Activated CD4-positive, alpha-beta T cell treated with anti-CD3 and anti-CD28 coated beads for 1 hour (primary cell): ENCODE measurements at regions not wholly inside any gene's neighbourhood (a gene's known extent, or its start where the extent isn't known, plus 50 kb on each side); places are given as distances from the start of the nearest gene placed in this dataset.

Source experiments
- DNase-seq: peaks from one replicate; pipeline ENCODE4 v3.0.0-alpha.2; 2020

DNA sequence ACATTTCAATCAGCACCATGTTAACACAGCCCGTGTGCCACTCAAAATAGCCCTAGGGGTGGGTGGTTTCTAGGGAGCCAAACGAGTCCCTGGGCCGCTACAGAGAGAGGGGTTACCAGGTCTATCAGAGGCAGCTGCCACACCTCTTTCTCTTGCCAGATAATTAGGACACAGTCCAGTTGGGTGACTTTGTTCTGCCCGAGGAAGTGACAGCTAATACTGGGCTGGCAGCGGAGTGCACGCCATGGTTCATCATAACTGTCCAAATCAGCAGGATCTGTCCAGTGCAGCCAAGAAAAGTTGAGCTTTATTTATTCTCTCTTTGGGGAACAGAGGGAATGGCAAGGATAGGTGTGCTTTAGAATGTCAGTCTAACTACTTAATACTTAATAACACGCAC, 583.8 kb downstream of the BRINP1 start:
- no peak for DNase-seq

DNA sequence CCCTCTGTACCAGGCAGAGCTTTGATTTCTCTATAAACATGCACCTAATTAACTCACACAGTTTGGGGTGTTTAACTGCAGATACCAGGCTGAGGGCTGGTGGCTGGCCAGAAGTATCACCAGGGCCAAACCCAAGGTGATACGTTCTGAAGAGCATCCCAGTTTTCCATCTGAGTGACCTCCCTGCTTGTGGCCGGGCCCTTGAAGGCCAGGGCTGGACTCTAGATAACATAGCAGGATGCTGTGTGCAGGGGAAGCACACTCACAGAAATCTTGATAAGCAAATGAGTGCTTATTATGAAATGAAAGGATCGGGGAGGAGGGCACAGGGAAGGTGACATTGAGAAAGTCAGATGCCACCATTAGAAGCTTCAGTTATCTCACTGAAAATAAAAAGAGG, 582.4 kb downstream of the BRINP1 start:
- no peak for DNase-seq

- DNase-seq: no peak
Measured at GRCh38 chr9:118809160-118809625, 560.0 kb downstream of the BRINP1 start.

DNA sequence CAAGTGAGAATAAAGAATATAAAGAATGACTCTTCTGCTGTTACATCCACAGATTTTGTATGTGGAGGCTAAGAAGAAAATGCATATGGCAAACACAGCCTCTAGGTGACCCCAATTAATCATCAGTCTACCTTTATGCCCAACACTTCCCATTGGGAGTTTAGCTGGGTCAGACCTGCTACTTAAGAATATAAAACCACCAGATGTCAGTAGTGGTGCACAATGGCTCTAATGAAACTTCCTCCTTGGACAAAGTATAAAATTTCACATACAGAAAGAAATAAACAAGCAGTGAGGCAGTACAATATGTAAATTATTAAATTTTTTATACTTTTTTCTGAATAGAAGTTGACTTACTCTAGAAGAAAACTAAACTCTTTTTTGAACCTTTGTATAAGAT, 539.9 kb downstream of the BRINP1 start:
- no peak for DNase-seq

DNA sequence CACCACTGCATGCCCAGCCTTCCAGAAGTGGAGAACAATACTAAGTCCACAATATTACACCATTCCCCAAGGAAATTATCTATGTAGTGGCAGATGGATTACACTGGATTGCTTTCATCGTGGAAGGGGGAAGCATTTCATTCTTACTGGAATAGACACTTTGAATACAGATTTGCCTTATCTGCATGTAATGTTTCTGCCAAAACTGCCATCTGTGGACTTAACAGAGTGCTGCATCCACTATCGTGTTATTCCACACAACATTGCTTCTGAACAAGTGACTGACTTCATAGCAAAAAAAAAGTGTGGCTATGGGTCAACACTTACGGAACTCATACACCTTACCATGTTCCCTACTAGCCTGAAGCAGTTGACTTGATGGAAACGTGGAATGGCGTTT, 536.9 kb downstream of the BRINP1 start:
- DNase-seq: no peak

DNA sequence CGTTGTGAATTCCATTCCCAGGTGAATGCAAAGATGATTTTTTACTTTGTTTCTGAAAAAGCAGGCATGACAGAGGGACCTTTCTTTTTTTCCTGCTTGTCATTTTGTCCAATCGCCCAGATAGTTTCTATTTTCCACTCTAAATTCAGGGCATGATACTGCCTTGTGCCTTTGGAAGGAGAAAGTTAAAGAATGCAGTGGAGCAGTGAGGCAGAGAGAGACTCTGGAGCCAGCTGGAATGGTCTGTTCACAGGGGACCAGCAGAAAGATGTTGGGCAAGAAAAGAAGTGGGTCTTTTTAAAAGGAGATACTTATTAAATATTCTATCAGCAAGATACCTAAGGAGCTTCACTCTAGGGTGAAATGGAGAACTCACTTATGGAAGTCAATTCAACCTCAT, 532.3 kb downstream of the BRINP1 start:
- no peak for DNase-seq

GRCh38 chr9:118871531-118871930, 497.7 kb downstream of the BRINP1 start:
- no peak for DNase-seq

GRCh38 chr9:118882684-118883083, 486.6 kb downstream of the BRINP1 start:
- DNase-seq: no peak

DNA sequence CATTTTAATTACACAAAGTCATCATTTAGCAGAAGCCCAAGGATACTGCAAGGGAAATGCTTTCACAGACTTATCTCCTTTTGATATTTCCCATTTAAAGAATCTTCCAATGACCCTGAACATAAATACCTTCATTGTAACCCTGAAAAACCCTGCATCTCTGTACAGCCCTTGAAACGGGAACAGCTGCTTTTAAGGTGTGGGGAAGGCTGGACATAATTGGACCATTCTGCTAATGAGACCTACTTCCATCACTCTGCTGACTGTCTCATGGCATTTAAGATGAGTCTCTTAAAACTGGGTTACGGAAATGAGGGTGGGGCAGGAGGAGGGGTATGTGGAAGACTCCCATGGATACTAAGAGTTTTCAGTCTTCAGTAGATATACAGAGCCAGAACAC, 485.8 kb downstream of the BRINP1 start:
- no peak for DNase-seq

DNA sequence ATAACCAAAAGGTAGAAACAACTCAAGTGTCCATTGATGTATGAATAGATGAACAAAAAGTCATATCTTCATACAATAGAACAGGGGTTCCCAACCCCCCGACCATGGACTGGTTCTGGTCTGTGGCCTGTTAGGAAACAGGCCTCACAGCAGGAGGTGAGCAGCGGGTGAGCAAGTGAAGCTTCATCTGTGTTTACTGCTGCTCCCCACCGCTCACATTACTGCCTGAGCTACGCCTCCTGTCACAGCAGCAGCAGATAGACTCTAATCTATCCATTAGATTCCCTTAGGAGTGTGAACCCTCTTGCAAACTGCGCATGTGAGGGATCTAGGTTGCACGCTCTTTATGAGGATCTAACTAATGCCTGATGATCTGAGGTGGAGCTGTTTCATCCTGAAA, 478.0 kb downstream of the BRINP1 start:
- no peak for DNase-seq

- no peak for DNase-seq
Measured at GRCh38 chr9:118896324-118897000, 472.8 kb downstream of the BRINP1 start.

DNA sequence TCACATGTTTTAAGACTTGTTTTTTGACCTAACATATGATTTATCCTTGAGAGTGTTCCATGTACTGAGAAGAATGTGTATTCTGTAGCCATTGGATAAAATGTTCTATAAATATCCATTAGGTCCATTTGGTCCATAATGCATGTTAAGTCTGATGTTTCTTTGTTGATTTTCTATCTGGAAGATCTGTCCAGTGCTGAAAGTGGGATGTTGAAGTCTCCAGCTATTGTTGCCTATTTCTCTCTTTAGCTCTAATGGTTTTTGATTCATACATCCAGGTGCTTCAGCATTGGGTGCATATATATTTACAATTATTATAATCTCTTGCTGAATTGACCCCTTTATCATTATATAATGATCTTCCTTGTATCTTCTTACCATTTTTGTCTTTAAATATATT, 451.1 kb downstream of the BRINP1 start:
- DNase-seq: no peak

DNA sequence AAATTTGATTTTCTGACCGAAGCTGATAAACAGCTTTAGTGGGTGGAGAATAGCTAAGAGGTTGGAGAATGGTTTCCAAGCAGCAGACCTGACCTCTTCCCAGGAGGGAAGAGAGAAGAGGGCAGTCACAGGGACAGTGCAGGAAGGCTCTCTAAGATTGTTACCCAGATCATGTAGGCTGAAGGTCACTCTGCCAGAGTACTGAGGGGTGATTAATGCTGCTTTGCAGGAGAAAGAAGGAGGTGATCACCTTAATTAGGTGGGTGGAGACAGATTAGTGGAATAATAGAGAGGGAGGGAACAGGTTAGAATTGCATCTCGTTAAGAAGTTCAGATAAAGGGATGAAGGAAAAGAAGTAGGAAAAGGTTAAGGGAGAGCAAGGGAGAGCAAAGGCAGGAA, 440.5 kb downstream of the BRINP1 start:
- no peak for DNase-seq

- no peak for DNase-seq
Measured at GRCh38 chr9:118929287-118929686, 439.9 kb downstream of the BRINP1 start.

GRCh38 chr9:118931941-118932340, 437.3 kb downstream of the BRINP1 start:
- no peak for DNase-seq

DNA sequence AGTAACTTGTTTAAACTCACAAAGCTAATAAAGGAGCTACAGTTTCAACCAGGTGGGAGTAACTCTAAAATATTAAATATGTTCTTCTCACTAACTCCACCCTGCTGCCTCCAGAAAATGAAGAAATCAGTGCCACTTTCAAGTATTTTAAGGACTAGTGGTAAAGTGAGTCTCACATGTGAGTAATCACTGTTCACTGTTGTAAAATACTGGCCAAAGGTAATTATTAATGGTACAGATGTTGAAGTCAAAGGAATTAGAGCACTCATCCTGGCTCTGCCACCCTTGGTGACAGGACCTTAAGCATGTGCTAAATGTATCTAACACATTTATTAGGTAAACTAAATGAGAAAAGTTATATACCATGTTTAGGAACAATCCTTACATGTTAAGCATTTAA, 430.7 kb downstream of the BRINP1 start:
- DNase-seq: no peak

DNA sequence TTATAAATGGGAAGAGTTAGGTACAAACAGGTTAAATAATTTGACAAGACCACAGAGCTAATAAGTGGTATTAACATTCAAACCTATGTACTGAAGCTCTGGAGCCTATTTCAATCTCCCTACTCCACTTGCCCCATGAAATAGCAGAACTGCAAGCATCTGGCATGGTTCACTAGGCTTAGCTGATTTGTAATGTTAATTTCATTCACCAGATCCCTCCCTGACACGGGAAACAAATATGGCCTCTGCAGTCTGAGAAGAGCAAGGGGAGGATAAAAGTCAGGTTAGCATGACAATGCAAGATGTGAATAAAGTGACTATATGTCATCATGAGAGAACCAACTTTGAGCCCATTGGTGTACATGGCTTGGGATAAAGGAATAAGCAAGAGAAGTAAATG, 428.8 kb downstream of the BRINP1 start:
- DNase-seq: no peak

- no peak for DNase-seq
Measured at GRCh38 chr9:118946669-118947068, 422.6 kb downstream of the BRINP1 start.

GRCh38 chr9:118954857-118955256, 414.4 kb downstream of the BRINP1 start:
- no peak for DNase-seq

DNA sequence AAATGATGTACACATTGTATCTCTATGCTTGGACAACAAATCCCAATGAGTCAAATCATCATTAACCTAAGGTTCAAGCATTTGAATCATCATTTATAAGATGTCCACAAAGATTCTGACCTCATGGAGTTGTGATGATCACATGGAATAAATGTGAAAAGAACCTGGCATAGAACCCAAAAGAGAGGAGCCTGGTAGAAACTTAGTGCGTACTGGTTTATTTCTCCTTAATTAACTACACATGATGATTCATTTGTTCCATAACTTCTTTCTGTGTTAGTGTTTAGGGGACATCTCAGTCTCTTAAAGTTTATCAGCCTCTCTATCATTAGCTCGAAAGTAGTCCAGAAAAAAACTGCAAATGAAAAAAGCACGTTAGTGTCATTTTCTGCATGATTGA, 411.6 kb downstream of the BRINP1 start:
- no peak for DNase-seq

GRCh38 chr9:118959366-118959765, 409.9 kb downstream of the BRINP1 start:
- no peak for DNase-seq

- DNase-seq: no peak
Measured at GRCh38 chr9:118961857-118962256, 407.4 kb downstream of the BRINP1 start.

DNA sequence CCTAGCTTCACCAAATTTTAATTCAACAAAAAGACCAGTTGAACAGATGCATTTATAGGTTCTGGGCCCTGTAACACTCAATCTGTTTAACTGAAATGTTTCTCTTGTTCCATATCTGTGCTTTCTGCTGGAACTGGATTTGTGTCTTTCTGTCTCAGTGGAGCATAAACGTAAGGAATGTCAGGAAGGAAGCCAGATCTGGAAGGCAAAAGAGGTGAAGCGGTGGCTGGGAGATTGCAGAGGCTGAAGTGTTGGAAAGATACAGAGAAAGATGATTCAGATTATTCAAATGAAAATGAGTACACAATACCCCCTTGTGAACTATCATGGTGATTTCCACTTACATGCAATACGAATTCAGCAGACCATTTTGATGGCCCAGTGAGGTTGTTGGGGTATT, 406.8 kb downstream of the BRINP1 start:
- DNase-seq: no peak

DNA sequence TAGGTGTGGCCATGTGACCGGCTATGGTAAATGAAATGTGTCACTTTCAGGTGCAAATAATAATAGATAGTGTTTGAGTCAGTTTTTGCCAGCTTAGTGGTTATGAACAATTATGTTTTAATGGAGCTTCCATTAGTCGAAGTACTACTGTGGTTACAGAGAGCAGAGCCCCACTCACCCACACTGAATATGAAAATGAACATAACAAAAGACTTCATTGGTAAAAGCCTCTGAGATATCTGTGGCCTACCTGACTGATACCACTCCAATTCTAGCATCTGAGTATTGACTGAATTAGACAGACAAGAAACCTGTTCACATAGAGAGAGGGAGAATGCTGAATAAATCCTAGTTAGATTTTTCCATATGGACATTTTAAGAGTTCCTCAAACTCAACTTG, 405.6 kb downstream of the BRINP1 start:
- no peak for DNase-seq

DNA sequence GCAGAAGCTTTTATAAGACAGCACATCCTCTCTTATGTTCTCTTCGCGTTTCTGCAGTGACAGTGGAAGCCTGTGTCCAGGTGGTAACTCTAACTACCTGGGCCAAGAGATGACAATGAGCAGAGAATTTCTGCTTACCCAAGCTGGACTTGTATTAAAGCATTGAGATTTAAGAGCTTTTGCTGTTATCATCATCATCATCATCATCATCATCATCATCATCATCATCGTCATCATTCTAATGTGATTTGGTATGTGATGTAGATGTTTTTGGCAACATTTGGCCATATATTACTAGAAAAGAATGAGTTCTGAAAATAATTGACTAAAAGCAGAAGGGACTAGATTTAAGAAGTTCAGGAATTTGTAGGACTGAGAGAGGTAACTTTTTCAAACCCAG, 401.3 kb downstream of the BRINP1 start:
- no peak for DNase-seq

DNA sequence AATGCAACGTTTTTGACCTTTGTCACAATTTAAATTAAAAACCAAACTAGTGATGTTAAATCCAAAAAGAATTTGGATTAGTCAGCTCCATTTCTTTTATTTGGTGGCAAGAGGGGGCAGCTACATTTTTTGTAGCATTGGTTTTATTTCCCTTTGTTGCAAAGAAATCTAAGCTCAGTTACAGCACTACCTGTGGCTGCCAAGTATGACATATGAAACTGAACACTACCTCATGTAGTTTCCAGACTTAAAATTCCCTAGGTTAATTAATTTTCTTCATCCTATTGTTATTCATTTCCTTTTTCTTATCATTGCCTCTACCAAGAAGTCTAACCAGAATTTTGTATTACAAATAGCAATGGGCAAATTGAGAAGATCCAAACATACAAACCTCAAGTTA, 393.5 kb downstream of the BRINP1 start:
- no peak for DNase-seq
